GM18517 (cell line): ENCODE measurements at regions not wholly inside any gene's neighbourhood (a gene's known extent, or its start where the extent isn't known, plus 50 kb on each side); places are given as distances from the start of the nearest gene placed in this dataset.

Experiments
- ATAC-seq: cut with Tn5 transposase; IDR thresholded peaks from one replicate; pipeline ENCODE4 v1.9.1; 2021; ENCODE audit warnings: mild to moderate bottlenecking, moderate library complexity; ENCODE audit not compliant: unreplicated experiment

GRCh38 chr15:94015324-94015723, 216.0 kb upstream of the MCTP2 start:
- ATAC-seq, result no peak

DNA sequence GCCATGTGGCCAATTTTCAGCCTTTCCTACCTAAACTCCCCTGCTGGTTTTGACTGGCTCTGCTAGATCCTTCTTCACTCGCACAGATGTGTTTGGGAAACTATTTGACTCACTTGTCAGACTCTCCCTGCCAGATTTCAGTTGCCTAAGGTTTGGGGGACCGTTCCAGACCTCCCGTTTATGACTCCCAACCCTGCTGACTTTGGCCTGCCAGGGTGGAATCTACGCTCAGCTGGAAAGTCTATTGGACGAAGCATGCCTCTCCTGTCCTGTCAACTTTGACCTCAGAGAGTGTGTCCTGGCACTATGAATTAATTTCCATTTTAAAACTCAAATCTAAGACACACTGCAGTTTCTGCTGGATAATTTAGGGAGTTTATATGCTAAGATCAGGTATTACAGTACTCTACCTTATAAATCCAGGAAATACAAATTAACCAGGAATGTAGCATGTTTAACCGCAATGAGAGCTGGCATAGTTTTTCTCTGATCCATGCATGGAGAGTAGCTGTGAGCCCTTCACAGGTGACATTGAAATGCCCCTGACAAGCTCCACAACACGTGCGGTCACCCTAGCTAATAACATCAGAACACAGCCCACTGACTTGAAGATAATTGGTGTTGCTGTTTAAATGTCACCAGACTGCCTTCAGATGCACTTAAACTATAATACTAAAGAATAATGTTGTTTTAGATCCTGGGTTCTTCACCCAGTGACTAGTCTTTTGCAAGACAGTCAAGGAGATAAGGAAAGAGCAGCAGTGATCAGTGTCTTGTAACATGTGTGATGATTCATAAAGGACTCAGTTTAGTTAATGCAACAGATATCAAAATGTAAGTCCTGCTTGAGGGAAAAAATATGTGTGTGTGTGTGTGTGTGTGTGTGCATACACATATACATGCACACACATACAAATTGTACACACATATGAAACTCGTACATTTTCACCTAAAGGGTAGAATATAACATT, 223.0 kb upstream of the MCTP2 start:
- ATAC-seq, result no peak

- no peak for ATAC-seq
Measured at GRCh38 chr15:94004697-94005096, 226.7 kb upstream of the MCTP2 start.

DNA sequence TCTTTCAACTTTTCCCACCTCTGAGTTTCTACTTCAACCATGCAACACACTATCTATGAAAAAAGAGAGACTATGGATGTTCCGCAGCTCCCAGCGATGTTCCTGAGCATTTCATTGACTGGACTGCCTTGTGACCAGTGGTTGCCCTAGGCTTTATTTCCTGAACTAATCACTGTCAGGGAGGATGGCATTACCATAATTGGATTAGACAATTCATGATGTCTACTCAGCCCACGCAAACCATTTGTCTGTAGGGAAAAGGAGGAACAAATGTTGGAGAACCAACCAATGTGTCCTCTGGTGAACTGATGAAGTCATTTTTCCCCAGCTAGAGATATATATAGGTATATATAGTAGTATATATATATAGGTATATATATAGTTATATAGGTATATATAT, 229.3 kb upstream of the MCTP2 start:
- no peak for ATAC-seq

DNA sequence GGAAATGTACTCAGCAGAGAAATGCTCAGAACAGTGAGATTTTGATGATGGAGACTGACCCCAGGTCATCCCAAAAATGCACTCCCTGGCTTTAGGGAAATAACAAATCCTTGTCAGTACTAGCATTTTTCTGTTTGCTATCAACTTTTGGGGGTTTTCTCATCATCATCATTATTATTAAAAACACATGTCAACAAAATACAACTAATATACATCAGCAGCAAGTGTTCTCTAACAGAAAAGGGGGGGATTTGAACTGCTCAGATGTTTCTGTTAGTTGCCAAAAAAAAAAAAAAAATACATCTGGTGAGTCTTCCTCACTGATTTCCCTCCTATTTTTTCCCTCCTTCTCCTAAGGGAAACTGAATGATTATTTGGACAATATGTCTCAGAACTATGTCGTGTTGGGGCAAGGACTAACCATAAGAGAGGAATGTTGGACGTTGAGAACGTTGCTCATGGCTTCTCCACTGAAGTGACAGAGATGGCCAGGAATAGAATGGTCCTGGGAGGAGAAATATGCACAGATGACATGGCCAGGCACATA, 230.0 kb upstream of the MCTP2 start:
- no peak for ATAC-seq

DNA sequence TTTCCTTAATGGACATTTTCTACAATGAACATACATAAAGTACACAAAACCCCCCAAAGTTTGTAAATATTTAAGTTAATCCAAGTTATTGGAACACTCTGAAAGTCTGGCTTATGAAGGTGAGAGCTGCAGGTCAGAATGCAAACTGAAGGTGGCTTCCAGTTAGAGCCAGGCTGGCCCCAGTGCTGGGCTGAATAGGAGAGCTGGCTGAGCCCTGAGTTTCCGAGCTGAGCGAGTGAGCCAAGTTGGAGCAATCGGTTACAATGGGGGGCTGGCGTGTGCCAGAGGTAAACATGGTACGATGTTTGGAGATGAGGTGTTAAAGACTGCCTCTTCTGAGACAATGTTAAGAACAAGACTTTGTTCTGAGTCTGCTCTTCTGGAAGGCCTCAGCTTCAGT, 230.8 kb upstream of the MCTP2 start:
- ATAC-seq, result no peak

DNA sequence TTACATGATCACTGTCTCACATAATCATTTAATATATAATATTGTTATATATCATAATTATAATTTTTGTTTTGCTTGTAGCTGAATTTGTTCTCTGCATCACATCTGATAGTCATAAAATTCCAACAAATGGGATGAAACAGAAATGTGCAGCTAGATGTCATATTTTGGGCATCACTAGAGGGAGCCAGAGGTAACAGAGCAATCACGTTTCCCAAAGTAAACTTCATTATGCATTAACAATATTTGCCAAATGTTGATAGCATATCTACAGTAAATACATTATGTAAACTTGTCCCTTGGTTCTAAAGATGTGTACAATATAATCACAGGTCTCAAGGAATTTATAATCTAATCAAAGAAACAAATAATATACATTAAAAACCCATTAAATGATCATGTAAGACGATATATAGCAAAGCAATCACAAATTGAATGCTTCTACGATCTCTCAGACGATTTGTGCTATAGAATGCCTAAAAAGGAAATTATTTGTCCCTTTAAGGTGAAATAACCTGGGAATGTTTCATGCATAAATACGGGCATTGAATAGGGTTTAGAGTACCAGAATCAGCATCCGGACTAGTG, 234.2 kb upstream of the MCTP2 start:
- no peak for ATAC-seq

DNA sequence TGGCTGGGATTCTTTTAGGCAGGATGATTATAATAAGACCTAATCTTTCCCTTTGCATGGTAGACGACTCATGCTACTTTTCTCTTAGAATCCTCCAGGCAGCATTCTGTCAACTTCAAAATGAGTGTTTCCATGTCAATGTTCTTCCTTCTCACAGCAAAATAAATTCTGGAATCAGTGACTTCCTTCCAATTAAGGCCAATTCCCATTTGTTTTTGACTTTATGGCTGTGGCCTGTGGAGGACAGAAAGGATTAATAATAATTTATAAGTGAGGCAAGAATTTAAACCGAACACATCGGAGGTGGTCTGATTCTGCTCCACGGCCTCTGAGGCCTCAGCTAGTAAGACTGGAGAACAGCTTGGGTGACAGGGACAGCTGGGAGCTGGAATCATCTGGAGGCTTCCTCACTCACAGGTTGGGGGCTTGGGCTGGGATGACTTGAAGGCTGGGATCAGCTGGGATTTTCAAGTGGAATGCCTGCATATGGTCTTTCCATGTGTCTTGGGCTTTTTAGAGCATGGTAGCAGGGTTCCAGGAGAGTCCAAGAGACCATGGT, 241.8 kb upstream of the MCTP2 start:
- no peak for ATAC-seq

- no peak for ATAC-seq
Measured at GRCh38 chr15:93987068-93987467, 244.3 kb upstream of the MCTP2 start.

GRCh38 chr15:93986400-93986984, 244.9 kb upstream of the MCTP2 start:
- no peak for ATAC-seq

DNA sequence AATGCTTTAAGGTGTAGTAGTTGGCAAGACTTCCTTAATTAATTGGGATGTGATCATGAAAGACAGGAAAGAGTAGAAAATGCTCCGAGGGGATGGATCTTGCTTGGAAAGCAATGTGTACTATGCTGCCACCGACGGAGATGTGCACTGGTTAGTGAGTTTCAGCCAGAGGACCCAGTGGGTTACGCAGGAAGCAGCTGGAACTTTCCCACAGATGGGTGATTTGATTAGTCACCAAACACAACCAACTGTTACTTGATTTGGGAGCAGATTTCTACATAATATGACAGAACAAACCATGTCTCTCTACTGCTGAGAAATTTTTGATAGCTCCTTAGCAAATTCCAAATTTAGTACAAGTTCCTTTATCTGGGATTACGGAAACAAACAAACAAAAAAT, 245.4 kb upstream of the MCTP2 start:
- ATAC-seq, result no peak

- ATAC-seq, result no peak
Measured at GRCh38 chr15:93985176-93985575, 246.2 kb upstream of the MCTP2 start.

- ATAC-seq, result no peak
Measured at GRCh38 chr15:93983526-93983925, 247.8 kb upstream of the MCTP2 start.

- ATAC-seq, result no peak
Measured at GRCh38 chr15:93982226-93982727, 249.1 kb upstream of the MCTP2 start.

DNA sequence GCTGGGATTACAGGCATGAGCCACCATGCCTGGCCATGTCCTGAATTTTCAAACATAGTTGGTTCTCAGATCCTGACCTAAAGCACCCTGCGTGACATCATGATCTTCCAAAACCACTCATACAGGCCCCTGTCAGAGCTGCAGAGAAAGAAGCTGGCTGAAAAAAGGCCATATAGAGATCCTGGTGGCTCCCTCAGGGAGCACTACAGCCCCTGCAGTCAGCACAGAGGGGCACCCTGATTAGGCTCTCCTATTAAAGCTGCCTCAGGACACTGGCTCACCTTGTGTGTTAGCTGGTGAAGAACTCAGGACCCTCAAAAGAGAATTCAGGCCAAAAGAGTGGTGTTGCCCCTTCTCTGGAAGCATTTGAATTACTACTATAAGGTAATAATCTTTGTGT, 249.7 kb upstream of the MCTP2 start:
- ATAC-seq, result no peak

GRCh38 chr15:93980261-93980911, 251.0 kb upstream of the MCTP2 start:
- no peak for ATAC-seq

- ATAC-seq, result no peak
Measured at GRCh38 chr15:93974804-93975481, 256.4 kb upstream of the MCTP2 start.

DNA sequence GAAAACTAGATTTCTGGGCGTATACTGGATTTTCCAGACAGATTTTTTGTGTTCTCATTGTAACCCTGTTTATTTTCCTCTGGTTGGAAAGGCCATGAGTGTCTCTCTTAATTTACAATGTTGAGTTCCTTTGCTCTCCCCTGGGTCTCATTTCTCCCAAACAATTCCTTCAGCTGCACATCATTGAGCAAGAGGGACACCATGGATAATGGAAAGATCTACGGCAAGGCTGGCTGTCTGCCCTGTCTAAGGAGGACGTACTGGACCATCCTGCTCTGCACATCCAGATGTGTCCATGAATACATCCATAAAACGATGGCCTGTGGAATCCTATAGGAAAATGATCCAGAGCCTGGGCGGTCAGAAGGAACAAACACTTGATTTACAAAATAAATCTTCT, 258.1 kb upstream of the MCTP2 start:
- no peak for ATAC-seq

- no peak for ATAC-seq
Measured at GRCh38 chr15:93968773-93969172, 262.6 kb upstream of the MCTP2 start.

- no peak for ATAC-seq
Measured at GRCh38 chr15:93965304-93965908, 266.0 kb upstream of the MCTP2 start.
